Hindlimb muscle (tissue), 1 donor: ENCODE measurements at regions not wholly inside any gene's neighbourhood (a gene's known extent, or its start where the extent isn't known, plus 50 kb on each side); places are given as distances from the start of the nearest gene placed in this dataset.
"Not testable (repeated sequence)": the region's sequence is repeated elsewhere in the genome, so short reads cannot be mapped to it uniquely, and the experiment has no call there.

Experiments used
- DNase-seq: peaks from one replicate; pipeline ENCODE4 v3.0.0-alpha.2; 2013

- DNase-seq, result no peak
Measured at GRCh38 chr22:33971561-33971961, 51.3 kb upstream of the LARGE1 start.

GRCh38 chr22:33975841-33976240, 55.6 kb upstream of the LARGE1 start:
- no peak for DNase-seq

GRCh38 chr22:33983558-33983957, 63.3 kb upstream of the LARGE1 start:
- DNase-seq, result no peak

- no peak for DNase-seq
Measured at GRCh38 chr22:33984211-33984610, 63.9 kb upstream of the LARGE1 start.

- no peak for DNase-seq
Measured at GRCh38 chr22:33984656-33985285, 64.5 kb upstream of the LARGE1 start.

GRCh38 chr22:33985506-33985905, 65.2 kb upstream of the LARGE1 start:
- no peak for DNase-seq

- DNase-seq, result no peak
Measured at GRCh38 chr22:33986167-33986771, 66.0 kb upstream of the LARGE1 start.

GRCh38 chr22:33986954-33987353, 66.7 kb upstream of the LARGE1 start:
- no peak for DNase-seq

GRCh38 chr22:33989263-33989662, 69.0 kb upstream of the LARGE1 start:
- DNase-seq, result not testable (repeated sequence)

- no peak for DNase-seq
Measured at GRCh38 chr22:33991620-33992019, 71.3 kb upstream of the LARGE1 start.

- no peak for DNase-seq
Measured at GRCh38 chr22:33996824-33997223, 76.5 kb upstream of the LARGE1 start.

GRCh38 chr22:34000879-34001526, 80.7 kb upstream of the LARGE1 start:
- DNase-seq, result no peak

GRCh38 chr22:34001701-34002466, 81.6 kb upstream of the LARGE1 start:
- no peak for DNase-seq

GRCh38 chr22:34004058-34004457, 83.8 kb upstream of the LARGE1 start:
- no peak for DNase-seq

GRCh38 chr22:34010259-34010658, 90.0 kb upstream of the LARGE1 start:
- no peak for DNase-seq

GRCh38 chr22:34015642-34016041, 95.4 kb upstream of the LARGE1 start:
- DNase-seq, result no peak

GRCh38 chr22:34017205-34017604, 96.9 kb upstream of the LARGE1 start:
- DNase-seq, result no peak

- DNase-seq, result no peak
Measured at GRCh38 chr22:34019190-34019845, 99.0 kb upstream of the LARGE1 start.

GRCh38 chr22:34035209-34035608, 114.9 kb upstream of the LARGE1 start:
- DNase-seq, result no peak

- no peak for DNase-seq
Measured at GRCh38 chr22:34036931-34037330, 116.7 kb upstream of the LARGE1 start.

GRCh38 chr22:34038801-34039555, 118.7 kb upstream of the LARGE1 start:
- DNase-seq, result no peak

GRCh38 chr22:34045311-34045710, 125.0 kb upstream of the LARGE1 start:
- DNase-seq, result no peak
